Right lobe of liver (tissue), 4 donors: ENCODE measurements at regions not wholly inside any gene's neighbourhood (a gene's known extent, or its start where the extent isn't known, plus 50 kb on each side); places are given as distances from the start of the nearest gene placed in this dataset.

Source experiments
- POLR2A ChIP-seq: fragments of 450-650 bp; IDR thresholded peaks from one replicate; pipeline ENCODE4 v1.6.1; 2017; ENCODE audit warnings: antibody characterized with exemption, mild to moderate bottlenecking
- TF ChIP-seq, protein P1 (sequence below), 4 donors: fragments of 200-600 bp in 3 of 4; fragments of 450-650 bp in 1 of 4; IDR thresholded peaks; one replicate each; pipeline versions ENCODE4 v1.5.1 to v1.8.0; 2016 to 2022; ENCODE audit warnings: antibody characterized with exemption in 4 of 4, mild to moderate bottlenecking in 2 of 4
- donor health status: DM: no; HTN: no; CAD: no.
- donor health status: DM: no; HTN: no; CAD: no.
- donor health status: DM: no; HTN: yes; CAD: no.

DNA sequence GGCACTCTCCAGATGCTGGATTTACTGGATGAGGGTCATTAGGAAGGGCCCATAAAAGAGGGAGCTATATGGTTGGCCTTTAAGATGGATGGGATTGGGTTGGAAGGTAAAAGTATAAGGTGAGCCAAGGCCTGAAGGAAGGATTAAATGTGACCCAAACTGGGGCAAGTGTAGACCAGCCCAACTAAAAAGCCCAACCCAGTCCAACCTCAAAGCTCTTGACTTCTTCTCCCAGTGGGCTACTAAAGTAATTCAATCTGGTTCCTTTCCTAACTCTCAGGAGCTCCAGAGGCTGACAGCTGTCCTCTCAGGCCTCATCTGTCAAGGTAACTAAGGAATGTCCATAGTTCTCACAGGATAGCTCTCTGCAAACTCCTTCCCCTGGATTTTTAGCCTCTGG lies 122.2 kb upstream of the EFNA5 start:
- no peak for TF ChIP-seq POLR2A
- TF ChIP-seq, protein P1, sequence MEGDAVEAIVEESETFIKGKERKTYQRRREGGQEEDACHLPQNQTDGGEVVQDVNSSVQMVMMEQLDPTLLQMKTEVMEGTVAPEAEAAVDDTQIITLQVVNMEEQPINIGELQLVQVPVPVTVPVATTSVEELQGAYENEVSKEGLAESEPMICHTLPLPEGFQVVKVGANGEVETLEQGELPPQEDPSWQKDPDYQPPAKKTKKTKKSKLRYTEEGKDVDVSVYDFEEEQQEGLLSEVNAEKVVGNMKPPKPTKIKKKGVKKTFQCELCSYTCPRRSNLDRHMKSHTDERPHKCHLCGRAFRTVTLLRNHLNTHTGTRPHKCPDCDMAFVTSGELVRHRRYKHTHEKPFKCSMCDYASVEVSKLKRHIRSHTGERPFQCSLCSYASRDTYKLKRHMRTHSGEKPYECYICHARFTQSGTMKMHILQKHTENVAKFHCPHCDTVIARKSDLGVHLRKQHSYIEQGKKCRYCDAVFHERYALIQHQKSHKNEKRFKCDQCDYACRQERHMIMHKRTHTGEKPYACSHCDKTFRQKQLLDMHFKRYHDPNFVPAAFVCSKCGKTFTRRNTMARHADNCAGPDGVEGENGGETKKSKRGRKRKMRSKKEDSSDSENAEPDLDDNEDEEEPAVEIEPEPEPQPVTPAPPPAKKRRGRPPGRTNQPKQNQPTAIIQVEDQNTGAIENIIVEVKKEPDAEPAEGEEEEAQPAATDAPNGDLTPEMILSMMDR (IDR thresholded peaks at IDR 0.05), result no peak
